GM21619 (cell line): ENCODE measurements at regions not wholly inside any gene's neighbourhood (a gene's known extent, or its start where the extent isn't known, plus 50 kb on each side); places are given as distances from the start of the nearest gene placed in this dataset.
"Not testable (repeated sequence)": the region's sequence is repeated elsewhere in the genome, so short reads cannot be mapped to it uniquely, and the experiment has no call there.

Experiments used
- ATAC-seq: cut with Tn5 transposase; IDR thresholded peaks from one replicate; pipeline ENCODE4 v1.9.1; 2021; ENCODE audit not compliant: unreplicated experiment

DNA sequence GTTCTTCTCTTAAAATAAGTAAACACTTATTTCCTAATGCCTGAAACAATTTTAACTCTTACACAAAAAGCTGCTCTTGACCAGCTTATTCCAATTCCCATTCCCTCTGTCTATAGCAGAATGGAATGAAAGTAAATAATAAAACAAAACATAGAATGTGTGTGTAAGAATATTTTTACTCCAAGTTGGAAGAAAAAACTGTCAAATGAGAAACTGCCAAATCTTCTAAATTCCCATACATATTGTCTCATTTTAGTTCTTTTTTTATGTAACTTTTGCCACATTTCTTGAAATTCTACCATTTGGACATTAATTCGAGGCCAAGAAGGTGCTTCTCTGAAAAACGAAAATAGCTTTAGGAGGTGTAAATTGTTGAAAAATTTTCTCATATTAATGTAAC is 477.1 kb downstream of the FAT4 start:
- no peak for ATAC-seq

GRCh38 chr4:125794989-125795388 is 480.2 kb downstream of the FAT4 start:
- no peak for ATAC-seq

DNA sequence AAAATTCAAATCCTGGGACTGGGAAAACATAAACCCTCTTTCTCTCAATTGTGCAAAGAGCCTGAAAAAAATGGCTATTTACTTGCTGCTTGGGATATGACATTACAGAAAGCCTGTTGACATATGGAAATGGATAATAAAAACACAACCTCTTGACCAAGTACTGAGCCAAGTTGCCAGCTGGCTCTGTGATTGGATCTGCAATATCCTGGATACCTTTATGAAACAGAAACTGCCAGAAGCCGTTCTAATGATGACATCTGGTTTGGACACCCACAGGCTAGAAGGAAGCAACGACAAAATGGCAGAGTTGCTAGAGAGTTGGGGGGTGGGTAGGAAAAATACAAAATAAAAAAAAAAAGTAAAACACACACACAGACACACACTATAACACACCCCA is 481.4 kb downstream of the FAT4 start:
- ATAC-seq, result no peak

GRCh38 chr4:125797621-125798020 is 482.9 kb downstream of the FAT4 start:
- not testable (repeated sequence) for ATAC-seq

- ATAC-seq, result no peak
Observed at GRCh38 chr4:125801373-125801772, 486.6 kb downstream of the FAT4 start.

DNA sequence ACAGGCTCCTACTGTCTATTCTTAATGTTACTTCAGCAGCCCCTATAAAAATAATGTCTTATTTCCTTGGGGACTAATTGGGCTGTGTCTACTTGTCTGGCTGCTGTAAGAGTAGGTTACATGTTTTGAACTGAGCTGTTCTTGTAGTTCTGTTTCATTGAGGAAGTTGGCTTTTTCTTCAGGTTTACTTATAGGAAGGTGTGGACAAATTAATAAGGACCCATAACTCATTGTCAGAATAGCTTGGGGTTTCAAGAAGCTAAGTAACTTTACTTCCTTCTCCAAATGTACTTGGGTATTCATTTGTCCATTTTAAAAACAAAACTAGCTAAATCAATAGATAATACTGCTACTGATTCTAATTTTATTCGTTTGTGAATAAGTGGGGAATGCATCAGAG is 487.2 kb downstream of the FAT4 start:
- no peak for ATAC-seq

DNA sequence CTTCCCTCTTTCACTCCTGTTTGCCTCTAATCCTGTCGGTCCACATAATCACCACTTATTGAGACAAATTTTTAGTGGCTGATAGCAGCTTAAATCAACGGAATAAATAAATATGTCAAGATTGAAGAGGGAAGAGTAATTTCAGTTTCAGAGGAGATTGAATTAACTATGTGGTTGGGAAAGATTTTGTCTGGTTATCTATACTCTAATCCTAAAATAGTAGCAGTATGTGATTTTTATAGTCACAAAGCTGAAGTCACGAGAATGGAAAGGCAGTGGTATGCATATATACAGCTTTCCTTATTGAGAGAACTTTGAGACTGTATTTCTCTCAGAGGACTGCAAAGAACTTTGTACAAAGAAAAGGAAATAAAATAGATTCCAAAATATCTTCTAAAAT is 493.3 kb downstream of the FAT4 start:
- no peak for ATAC-seq

DNA sequence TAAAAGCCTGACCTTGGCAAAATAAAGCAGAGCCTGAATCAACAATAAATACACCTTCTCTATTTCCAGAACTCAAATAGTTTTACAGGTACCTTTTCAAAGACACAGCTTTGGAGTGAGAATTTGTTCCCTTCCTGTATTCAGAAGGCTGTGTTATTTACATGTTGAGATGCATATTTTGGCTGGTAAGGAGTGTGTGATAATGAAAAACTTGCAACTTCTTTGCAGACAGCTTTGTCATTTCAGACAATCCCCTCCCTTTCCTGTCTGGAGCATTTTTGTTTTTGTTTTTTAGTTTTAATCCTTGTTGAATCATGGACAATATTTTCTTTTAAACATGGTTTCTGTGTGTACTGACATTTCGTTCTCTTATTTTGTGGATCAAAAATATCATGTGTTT is 493.8 kb downstream of the FAT4 start:
- no peak for ATAC-seq

- ATAC-seq, result no peak
Observed at GRCh38 chr4:125811892-125812291, 497.1 kb downstream of the FAT4 start.

GRCh38 chr4:125826801-125827695 is 512.3 kb downstream of the FAT4 start:
- ATAC-seq, result no peak

DNA sequence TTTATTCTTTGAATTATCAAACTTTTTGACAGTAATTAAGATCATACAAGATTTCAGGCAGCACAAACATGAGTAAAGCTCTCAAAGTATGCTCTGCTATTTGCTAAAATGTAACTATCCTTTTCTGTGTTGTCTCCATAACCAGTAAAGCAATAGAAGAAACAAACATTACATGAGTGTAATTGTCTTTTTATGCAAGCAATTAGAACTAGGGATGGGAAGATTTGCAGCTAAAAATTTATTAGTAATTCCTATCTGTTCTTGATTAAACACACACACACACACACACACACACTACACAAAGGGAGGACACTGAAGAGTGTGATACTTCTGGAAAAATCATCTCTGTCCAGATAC is 512.9 kb downstream of the FAT4 start:
- ATAC-seq, result no peak

DNA sequence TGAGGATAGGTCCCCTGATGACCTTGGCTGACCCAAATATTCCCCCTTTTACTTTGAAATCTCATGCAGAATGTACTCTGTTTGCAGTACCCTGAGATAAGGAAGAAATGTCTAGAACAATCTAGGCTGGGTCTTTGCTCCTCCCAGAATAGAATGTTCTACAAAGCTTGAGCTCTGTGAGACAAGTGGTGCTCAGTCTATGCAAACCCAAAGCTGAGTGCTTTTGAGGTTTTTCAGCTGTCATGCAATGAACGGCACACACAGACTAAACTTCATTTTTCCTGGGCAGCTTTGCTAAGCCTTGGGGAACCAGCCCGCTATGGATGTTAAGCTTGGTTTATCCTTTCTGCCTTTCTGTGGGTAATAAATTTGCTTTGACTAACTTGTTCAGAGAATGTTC is 513.6 kb downstream of the FAT4 start:
- no peak for ATAC-seq

DNA sequence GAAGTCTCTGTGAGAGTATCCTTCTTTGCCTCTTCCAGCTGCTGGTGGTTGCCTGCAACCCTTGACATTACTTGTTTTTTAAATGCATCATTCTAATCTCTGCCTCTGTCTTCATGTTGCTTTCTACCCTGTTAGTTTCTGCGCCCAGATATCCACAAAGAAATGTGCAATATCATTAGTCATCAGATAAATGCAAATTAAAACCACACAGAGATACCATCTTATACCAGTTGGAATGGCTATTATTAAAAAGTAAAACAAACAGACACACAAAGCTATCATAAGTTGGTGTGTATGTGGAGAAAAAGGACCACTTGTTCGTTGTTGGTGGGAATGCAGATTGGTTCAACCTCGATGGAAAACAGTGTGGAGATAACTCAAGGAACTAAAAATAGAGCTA is 517.4 kb downstream of the FAT4 start:
- no peak for ATAC-seq

DNA sequence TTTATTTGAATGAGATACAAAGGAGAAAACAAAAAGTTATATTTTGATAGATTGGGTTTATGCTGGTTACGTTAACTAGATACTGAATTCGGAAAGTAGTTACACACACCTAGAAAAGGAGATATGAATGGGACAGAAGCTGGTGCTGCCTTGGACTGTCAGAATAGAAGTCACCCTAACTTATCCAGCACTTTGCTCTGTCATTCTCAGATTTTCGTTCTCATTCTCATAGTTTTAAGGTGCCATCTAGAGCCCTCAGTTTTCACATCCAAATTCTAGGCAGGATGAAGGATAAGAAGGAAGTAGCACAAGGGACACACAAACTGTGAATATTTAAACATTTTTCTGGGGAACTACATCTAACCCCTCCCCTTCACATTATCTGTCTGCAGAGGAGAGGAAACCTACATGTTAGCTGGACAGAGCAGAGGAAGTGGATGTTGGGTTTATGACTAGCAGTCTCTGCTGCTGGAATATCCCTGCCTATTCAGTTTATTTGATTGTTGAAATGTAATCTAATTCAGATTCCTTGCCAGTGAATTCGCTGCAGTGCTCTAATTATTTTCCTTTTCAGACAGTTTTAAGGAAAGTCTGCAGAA is 521.9 kb downstream of the FAT4 start:
- no peak for ATAC-seq

DNA sequence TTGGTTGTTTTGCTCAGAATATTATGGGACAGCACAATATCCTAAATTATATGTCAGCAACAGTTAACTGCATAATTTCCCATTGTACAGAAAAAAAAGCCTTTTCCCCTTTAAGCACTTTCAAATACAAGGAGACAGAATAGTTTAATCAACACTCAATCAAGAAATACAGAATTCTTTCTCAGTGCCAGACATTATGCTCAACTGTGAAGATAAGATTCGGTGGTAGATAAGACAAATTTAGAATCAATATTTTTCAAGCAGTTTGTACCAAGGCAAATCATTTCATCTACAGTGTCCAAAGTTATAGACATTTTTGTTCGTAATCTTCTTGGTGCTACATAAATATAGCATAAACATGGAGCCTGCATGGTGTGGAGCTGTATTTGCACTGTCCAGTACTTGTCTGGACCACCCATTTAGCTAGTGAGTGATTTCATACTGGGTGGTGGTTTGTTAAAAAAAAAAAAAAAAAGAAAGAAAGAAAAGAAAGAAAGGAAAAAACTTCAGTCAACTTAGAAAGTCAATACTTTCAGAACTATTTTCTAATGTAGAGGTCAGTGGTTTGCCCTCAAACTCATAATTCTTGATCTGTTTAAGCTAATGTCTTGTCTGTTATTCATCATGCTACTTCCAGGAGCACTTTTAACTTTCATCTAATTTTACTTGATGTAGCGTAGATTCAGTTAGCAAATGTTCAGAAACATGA is 522.9 kb downstream of the FAT4 start:
- ATAC-seq, result no peak

GRCh38 chr4:125838202-125838601 is 523.4 kb downstream of the FAT4 start:
- no peak for ATAC-seq

DNA sequence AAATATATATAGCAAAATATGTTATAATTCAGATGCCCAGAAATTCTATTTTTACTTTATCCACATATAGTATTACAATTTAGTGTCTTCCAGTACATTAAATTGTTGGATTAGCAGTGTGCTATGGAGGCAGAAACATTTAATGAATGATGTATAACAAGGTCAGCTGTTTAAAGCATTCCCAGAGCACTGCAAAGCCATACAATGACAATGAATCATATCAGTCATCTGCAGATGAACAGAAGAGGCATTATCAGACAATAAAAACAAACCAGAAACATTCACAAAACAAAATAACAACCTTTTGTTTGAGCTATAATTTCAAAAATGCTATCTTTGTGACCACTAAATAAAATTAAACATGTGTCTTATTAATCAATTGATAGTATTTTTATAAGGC is 524.2 kb downstream of the FAT4 start:
- no peak for ATAC-seq

- no peak for ATAC-seq
Observed at GRCh38 chr4:125843947-125844346, 529.2 kb downstream of the FAT4 start.

GRCh38 chr4:125847518-125847917 is 532.8 kb downstream of the FAT4 start:
- no peak for ATAC-seq

DNA sequence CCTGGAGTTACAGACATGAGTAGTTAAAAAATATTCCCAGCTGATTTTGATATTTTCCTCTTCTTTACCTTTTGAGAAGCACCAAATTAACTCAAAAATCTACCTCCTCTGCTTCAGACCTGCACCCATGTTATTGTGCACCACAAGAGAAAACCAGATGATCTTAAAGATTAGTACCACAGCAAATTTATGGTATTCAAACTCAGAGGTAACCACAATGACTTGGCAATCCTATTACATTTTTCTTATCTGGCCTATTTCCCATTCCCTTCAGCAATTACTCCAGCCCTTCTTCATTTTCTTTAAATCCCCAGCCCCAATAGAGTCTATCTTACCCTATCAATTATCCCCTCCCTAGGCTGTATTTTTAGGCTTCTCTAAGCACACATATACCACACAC is 535.1 kb downstream of the FAT4 start:
- ATAC-seq, result no peak

DNA sequence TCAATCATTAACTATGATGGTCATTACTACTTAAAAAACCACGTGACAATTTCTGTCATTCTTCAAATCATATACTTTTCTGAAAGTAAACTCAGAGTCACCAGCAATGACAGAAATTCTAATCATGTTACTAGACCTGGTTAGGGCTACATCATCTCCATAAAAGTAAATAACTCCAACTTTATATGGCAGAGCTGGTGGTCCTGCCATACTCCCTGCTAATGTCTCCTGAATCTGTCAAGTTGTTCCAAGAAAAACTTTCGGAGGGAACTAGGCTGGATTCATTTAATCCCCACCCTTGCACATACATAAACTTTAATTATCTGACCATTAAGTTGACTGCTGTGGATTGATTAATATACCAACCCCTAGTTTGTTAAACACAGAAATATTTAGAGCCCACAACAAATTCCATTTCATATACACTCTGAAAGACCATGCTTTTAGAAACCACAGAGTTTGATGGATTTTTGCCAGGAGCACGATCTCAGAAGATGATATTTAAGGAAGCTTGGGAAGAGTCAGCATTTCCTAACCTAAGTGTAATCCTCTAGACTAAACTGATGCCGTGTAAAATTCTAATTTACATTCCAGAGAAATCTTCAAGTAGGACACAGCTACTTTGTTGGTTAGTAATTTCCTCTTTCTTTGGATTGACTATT is 577.0 kb downstream of the FAT4 start:
- no peak for ATAC-seq

DNA sequence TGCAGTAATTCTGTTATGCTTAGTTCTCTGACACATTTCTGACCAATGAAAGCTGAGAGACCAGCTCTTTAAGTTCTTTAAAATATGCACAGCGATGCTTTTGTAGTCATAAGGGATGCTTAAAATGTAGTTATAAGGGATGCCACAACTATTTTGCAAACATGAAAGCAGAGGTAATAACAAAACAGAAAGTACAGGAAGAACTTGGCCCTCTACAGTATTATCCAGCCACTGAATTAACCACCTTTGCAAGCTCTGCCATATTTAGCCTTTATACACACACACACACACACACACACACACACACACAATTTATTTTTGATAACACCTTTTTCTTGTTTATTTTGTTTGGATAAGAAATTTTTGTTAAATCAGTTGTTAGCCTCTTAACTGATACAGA is 590.0 kb downstream of the FAT4 start:
- ATAC-seq, result no peak
